ENCODE measurements at regions not wholly inside any gene's neighbourhood (a gene's known extent, or its start where the extent isn't known, plus 50 kb on each side); places are given as distances from the start of the nearest gene placed in this dataset.
"Not testable (repeated sequence)": the region's sequence is repeated elsewhere in the genome, so short reads cannot be mapped to it uniquely, and the experiment has no call there.

- DNase-seq (ENCODE audit: low spot score) = no peak
These were observed 550.7 kb downstream of the MN1 start for GRCh38 chr22:27250886-27251285.

DNA sequence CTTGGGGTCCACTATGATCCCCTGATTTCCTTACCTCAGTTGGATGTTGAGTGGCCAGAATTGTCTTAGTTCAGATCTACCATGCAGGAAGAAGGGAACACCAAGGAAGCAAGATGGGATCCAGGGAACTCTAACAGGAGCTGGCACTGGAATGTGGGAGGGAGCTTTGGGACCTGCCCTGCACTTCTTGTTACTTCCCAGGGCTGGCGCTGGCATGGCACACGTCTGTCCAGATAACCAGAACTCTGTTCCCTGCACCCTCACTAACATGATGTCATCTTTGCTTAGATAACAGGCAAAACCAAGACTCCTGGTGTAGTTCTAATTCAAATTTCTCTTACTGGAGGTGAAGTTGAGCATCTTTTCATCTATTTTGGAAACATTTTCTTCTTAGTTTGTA, 550.0 kb downstream of the MN1 start:
- DNase-seq (ENCODE audit: low spot score) = no peak

GRCh38 chr22:27252282-27253049, 549.1 kb downstream of the MN1 start:
- no peak for DNase-seq (ENCODE audit: low spot score)

GRCh38 chr22:27253108-27253902, 548.3 kb downstream of the MN1 start:
- no peak for DNase-seq (ENCODE audit: low spot score)

DNA sequence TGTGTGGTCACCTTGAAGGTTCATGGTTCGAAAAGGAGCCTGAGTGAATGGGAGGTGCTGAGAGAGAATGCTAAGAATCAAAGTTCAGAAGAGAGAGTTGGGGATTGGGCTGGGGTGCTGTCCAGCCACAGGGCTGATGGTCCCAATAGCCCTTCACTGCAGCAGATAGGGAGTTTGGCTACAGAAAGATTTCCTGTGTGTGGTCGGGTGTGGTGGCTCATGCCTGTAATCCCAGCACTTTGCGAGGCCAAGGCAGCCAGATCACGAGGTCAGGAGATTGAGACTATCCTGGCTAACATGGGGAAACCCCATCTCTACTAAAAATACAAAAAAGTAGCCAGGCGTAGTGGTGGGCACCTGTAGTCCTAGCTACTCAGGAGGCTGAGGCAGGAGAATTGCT, 547.5 kb downstream of the MN1 start:
- DNase-seq (ENCODE audit: low spot score) = not testable (repeated sequence)

DNA sequence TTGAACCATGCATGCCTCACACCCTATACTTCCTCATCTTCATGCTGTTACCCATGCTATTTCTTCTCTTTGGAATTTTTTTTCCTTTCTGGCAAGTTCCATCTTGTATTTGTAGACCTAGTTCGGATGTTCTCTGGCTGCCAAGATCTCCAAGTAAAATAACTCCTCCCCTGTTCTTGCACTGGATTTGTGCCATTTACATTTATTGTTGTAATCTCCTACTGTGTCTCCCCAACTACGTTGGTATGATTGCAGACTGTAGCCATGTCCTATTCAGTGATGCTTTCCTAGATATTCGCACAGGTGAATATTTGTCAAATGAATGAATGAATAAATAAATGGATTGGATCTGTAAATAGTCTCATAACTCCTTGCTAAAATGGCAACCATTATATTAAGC, 546.0 kb downstream of the MN1 start:
- DNase-seq (ENCODE audit: low spot score) = no peak

GRCh38 chr22:27257987-27258386, 543.6 kb downstream of the MN1 start:
- no peak for DNase-seq (ENCODE audit: low spot score)

DNA sequence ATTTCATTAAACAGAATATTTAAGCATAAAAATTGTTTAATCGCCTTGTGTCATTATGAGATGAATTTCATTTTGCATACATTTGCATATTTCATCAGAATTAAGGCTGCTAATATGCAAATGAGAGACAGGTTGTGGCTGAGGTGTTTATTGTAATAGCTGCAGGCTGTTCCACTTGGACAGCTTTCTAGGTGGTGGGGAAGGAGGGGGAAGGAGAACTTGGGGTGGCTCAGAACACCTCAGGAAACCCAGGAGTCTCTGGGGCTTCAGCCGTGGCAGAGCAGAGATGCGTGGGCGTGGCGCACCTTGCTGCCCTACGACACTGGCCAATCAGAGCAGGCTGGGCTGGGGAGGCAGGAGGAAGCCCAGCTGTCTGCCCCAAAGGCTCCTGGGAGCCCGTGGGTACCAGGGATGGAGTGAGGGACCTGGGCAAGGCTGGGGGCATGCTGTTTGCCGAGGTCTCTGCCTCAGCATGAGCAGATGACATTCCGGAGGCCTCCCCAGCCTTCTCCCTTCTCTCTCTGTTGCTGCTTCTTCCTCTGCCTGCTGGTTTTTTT, 542.9 kb downstream of the MN1 start:
- no peak for DNase-seq (ENCODE audit: low spot score)

DNA sequence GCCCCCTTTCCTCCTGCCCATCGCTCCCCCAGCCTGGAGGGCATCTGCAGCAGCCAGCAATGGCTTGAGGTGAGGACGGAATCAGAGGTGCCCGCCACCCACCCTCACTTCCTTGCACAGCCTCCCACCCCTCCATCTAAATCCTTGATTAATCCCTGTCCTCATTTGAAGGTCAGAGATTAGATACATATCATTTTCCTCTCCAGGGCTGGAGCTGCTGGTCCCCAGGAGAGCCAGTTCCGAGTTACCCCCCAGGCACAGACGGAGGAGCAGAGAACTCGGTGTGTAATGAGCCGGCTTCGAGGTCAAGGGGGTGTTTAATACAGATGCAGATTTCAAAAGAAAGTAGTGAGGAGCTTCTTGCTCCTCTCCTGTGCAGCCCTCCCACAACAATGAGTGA, 542.1 kb downstream of the MN1 start:
- DNase-seq (ENCODE audit: low spot score) = no peak

GRCh38 chr22:27260087-27260698, 541.4 kb downstream of the MN1 start:
- no peak for DNase-seq (ENCODE audit: low spot score)

- no peak for DNase-seq (ENCODE audit: low spot score)
These were observed 539.2 kb downstream of the MN1 start for GRCh38 chr22:27262361-27262760.

DNA sequence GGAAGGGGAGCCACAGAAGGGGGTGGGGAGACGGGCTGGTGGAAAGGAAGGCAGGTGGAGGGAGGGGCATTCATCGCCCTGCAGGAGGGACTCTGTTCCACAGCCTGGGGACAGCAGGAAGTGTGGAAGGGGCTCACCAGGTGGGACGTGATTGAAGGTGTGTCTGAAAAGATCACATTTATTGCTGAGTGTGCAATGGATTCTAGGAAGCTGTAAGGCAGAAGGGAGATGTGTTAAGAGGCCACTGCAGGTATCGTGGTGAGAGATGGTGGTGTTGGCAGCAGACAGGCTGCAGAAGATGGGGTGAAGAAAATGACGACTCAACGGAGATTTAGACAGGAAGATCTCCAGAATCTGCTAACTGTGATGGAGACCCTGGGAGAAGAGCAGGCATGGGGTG, 537.4 kb downstream of the MN1 start:
- no peak for DNase-seq (ENCODE audit: low spot score)

- DNase-seq (ENCODE audit: low spot score) = no peak
These were observed 534.4 kb downstream of the MN1 start for GRCh38 chr22:27267145-27267544.

DNA sequence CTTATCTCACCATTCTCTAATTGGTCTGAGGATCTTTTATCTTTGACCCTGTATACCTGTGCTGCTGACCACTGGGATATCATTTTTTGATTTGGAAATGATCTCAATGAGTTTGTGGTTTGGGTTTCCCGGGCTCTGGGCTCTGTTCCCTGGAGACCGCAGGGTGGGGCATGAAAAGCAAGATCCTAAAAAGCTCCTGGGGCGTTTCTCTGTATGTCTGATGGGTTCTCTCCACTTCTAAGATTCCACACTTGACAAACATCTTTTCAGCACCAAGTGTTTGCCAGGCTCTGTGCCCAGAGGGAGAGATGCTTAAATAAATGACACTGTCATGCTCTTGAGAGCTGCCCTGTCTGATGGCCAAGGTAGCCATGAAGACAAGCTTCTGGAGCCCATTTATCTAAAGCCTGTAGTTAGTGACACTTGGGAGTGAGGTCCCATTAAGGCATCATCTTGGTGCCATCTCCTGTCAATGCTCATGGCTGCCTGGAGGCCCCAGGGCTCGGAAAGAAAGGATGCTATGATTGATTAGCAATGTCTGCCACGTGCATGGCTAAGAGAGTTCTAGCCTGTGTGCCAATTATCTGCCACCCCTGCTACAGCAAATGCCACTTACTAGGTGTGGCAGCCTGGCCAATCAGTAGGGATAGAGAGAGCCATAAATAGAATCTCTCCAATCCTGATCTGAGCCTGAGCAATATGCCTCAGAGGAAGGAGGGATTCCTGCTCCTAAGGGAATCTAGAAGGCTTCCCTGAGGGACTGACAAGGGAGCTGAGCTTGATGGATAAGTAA, 531.6 kb downstream of the MN1 start:
- DNase-seq (ENCODE audit: low spot score) = no peak

DNA sequence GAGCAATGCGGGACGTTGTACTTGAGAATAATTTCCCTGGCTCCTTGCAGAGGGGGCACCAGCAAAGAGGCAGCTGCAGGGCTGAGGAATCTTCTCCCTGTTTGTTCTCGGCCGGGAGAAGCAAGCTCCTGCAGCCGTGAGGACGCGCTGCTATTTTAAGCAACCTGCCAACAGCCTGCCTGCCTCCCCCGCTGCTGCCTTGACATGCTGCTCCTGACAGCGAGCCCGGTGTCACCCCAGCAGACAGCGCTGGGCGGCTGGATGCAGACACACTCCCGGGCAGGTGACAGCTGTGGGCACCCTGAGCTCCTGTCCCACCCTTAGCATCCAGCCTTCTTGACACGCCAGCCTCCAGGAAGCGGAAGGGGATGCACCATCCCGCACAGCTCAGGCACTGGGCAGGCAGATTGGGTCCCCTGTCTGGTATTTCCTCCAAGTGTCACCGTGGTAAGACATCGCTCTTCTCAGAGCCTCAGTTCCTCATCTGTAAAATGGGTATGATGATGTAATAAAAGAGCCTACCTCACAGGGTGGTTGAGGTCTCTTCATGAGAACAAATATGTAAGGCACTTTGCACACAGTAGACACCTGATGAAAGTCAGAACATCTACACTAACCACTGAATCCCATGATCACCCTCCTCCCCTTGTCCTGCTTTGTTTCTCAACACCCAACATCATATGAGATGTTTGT, 530.6 kb downstream of the MN1 start:
- DNase-seq (ENCODE audit: low spot score) = no peak

DNA sequence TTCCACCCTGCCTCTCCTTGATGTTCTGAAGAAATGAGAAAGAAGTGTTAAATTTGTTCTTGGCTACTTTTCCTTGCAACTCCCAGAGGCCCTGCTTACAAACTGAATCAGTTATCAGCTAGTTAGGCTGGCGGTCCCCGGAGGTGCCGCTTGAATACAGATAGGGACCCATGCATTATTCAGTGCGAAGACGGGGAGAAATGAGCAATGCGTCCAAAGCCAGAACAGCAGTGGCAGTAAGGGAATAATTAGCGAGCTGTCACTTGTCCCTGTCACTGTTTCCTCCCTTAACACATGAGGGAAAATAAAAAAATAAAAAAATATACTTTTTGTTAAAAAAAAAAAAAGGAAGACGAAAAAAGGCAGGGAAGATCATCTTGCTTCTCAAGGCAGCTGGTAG, 528.1 kb downstream of the MN1 start:
- no peak for DNase-seq (ENCODE audit: low spot score)

DNA sequence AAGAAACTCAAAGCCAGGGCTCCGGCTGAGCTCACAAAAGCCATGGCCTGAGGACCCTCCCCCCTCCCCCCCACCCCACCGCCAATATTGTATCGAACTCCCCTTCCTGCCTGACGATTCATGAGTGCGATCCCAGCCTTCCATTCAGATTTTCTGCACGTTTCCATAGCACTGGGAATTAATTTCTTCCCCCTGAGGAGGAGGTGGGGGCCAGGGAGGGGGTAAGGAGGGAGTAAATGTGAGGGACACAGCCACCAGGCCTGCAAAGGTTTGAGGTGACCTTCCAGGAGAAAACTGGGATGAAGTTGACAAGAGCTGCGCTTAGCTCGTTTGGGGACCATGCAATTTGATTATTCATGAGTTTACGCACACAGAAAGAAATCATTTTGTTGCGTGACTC, 527.7 kb downstream of the MN1 start:
- no peak for DNase-seq (ENCODE audit: low spot score)

- no peak for DNase-seq (ENCODE audit: low spot score)
These were observed 526.6 kb downstream of the MN1 start for GRCh38 chr22:27274770-27275449.

DNA sequence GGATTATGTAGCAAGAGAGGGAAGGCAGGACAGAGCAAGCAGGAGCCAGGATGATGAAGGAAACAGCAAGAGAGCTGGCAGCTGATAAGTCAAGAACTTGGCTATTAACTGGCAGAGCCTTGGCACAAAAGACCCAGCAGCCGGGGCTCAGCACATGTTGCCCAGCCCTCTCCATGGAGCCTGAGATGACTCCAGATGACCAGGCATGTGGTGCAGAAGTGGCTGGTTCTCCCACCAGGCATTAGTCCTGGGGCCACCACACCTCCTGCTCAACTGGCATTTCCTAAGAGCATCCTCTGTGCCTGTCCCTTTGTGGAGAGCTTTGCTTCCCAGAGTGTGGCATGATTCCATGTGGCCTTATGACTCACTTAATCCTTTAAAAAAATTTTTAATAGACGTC, 522.6 kb downstream of the MN1 start:
- DNase-seq (ENCODE audit: low spot score) = no peak

DNA sequence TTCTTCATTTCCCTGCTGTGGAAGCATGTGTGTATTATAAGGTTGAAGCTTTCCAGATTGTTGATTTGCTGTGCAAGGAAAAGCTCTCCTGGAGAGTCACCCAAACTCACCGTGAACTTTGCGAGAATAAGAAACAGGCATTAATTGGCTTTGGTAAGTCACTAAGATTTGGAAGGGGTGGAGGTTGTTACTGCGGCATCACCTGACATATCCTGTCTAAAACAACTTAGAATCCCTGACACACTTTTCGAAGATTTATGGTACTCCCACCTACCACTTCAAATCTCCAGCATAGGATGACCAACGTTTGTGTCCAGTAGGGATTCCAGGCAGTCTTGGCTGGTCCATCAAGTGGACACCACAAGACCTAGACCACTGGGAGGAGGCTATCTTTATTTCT, 518.3 kb downstream of the MN1 start:
- no peak for DNase-seq (ENCODE audit: low spot score)

DNA sequence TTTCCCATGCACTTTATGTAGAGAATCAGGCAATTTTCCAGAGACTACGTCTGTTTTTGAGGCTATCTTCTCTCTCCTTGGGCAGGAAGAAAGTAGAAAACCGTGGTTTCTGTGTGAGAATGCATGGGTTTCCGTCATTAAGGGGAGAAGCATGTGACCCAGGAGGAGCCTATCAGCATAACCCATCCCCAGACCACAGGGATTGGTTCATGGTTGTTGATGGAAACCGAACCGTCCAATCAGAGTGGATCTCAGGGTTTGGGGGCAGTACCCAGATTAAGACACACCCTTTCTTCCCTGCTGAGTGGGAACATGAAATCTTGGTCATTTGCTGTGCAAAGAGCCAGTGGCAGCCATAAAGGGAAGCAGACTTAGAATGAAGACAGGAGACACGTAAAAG, 517.8 kb downstream of the MN1 start:
- DNase-seq (ENCODE audit: low spot score) = no peak

Measured in germinal center (tissue), 1 donor.